ENCODE measurements at regions not wholly inside any gene's neighbourhood (a gene's known extent, or its start where the extent isn't known, plus 50 kb on each side); places are given as distances from the start of the nearest gene placed in this dataset.

GRCh38 chr1:196001188-196001587 lies 607.1 kb downstream of the KCNT2 start:
- no peak for DNase-seq

DNA sequence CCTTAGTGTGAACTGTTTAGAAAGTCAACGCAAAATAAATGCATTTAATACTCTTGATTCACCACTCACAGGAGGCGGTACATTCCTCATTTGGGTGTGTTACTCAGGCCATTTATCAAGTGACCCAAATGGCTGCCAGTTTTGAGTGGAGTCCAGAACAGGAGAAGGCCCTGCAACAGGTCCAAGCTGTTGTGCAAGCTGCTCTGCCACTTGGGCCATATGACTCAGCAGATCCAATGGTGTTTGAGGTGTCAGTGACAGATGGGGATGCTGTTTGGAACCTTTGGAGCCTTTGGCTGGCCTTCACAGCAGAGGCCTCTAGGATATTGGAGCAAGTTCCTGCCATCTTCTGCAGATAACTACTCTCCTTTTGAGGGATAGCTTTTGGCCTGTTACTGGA lies 609.2 kb downstream of the KCNT2 start:
- DNase-seq, result no peak

GRCh38 chr1:195981448-195982139 lies 626.6 kb downstream of the KCNT2 start:
- DNase-seq, result no peak

DNA sequence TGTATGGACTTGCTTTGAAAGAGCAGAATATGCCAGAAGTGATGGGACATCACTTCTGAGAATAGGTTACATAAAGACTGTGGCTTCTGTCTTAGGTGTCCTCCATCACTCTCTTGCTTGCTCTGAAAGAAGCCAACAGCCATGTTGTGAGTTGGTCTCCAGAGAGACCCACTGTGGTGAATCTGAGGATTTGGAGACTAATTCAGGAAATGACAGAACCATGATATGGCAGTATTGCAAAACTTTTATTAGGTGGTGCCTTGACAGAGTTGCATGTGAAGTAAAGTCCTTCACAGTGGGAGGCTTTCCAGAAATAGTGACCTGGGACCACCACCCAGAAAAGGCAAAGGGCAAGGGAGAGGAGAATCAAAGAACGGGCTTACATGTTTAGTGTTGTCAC lies 628.6 kb downstream of the KCNT2 start:
- no peak for DNase-seq

- no peak for DNase-seq
Measured at GRCh38 chr1:195973311-195973904, 634.8 kb downstream of the KCNT2 start.

GRCh38 chr1:195971589-195971988 lies 636.7 kb downstream of the KCNT2 start:
- DNase-seq, result no peak

- DNase-seq, result no peak
Measured at GRCh38 chr1:195970209-195970608, 638.0 kb downstream of the KCNT2 start.

DNA sequence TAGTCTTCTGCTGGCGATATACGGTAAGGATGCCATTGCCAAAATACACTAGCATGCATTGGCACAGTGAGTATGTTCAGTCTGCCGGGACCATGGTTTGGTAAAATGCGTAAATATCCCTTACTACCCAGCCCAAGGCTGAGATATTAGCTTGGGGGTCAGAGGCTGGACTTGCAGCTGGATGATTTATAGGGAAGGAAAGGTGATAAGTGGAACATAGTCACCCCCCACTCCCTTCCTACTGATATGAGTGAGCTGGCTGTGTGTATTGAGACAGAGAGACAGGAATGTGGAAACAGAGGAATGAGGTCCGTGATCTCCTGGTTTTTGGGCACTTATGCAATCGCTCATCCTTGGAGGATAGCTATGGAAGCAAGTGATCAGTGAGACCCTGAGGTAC lies 642.8 kb downstream of the KCNT2 start:
- DNase-seq, result no peak

- DNase-seq, result no peak
Measured at GRCh38 chr1:195965036-195965435, 643.2 kb downstream of the KCNT2 start.

GRCh38 chr1:195964516-195964915 lies 643.7 kb downstream of the KCNT2 start:
- no peak for DNase-seq

GRCh38 chr1:195962051-195962450 lies 646.2 kb downstream of the KCNT2 start:
- no peak for DNase-seq

GRCh38 chr1:195960580-195960979 lies 647.7 kb downstream of the KCNT2 start:
- DNase-seq, result no peak

- no peak for DNase-seq
Measured at GRCh38 chr1:195958131-195958530, 650.1 kb downstream of the KCNT2 start.

- no peak for DNase-seq
Measured at GRCh38 chr1:195956845-195957244, 651.4 kb downstream of the KCNT2 start.

GRCh38 chr1:195954848-195955247 lies 653.4 kb downstream of the KCNT2 start:
- no peak for DNase-seq

- no peak for DNase-seq
Measured at GRCh38 chr1:195951313-195951712, 656.9 kb downstream of the KCNT2 start.

DNA sequence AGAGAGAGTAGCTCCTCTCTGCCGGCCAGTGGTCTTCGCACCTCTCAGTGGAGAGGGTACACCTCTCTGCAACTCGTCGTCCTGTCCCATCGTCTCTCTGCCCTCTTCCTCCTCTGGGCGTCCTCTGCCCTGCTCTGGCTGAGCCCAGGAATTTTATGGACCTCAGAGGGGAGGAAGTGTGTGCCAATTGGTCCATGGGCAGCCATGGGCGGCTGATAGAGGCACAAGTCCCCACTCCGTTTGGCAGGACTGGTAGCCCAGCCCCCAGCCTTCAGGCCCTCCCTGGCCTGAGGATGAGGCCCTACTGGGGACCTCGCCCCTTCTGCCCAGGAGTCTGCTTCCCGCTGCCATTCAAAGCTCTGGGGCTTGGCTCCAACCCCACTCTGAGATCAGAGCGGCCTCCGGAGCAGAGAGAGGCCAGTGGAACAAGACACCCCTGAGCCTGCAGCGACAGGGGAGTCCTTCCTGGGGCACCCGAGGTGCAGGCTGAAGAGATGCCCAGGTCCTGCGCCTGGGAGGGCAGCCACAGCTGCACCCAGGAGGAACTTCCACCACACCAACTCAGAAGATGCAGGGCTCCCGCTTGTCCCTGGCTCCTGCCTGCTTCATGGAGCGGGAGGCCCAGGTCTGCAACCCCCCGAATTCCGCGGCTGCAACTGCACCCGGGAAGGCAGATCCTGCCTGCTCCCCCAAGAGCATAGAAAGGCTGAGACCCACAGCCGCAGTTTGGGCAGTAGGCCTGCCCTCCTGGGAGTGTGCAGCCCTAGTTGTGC lies 659.9 kb downstream of the KCNT2 start:
- no peak for DNase-seq

- no peak for DNase-seq
Measured at GRCh38 chr1:195946500-195946899, 661.7 kb downstream of the KCNT2 start.

DNA sequence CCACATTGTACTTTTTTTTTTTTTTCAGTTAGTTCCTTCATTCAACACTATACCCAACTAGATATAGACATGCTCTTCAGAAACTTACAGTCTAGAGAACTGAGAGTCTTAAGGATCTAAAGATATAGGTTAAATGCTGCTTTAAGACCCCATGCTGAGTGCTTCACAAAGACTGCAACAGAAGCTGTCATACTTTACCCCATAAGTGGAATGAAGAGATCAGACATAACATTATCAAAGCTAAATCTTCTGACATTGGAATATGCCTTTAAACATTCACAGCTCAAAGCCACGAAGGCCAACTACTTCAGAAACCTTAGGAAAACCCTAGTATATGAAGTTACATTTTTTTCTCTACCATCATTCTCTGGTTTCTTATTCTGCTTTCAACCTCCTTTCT lies 666.4 kb downstream of the KCNT2 start:
- DNase-seq, result no peak

- DNase-seq, result no peak
Measured at GRCh38 chr1:195941314-195941713, 666.9 kb downstream of the KCNT2 start.

DNA sequence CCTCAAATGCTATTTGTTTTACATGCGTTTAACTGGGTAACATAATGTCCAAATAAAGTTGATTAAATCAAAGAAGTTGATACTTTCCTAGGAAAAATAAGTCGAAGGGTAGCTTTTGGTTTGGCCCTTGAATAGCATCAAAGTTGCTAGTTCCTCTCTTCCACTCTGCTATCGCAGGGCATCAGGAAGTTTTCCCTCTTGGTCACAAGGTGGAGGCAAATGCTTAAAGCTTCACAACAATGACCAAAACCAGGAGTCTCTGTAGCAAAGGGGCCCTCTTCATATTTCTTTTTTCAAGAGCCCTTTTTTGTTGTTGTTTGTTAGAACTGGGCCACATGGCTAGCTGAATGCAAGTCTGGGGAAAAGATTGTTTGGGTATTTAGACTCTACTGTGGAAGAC lies 668.4 kb downstream of the KCNT2 start:
- no peak for DNase-seq

DNA sequence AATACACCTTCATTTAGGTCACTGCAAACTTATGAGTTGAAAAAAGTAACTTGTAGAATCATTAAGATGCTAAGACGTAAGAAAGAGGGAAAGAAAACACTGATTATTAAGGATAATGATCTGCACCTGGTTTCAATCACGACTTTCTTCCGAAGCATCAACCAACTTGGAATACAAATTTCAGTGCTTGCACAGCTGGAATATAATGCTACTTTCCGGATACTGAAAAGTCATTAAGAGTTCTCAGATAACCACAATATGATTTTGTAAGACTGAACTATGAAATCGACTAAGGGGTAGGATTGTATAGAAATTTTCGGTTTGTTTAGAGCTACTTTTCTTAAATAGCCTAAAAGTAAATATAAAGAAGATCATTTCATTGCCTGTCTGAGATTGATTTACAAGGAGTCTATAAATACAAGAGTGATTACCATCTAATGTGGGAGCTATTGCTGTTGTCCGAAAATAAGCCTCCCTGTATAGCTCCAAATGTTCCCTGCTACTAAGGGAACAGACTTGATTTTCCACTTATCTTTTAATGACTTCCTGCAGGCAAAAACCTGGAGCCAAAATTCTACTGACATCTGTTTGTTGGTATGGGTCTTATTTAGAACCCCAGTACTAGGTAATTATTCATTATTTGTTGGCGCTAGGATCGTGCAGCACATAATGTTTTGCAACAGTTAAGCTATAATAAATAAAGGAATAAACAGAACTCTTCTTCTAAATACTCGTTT lies 673.3 kb downstream of the KCNT2 start:
- DNase-seq, result no peak

DNA sequence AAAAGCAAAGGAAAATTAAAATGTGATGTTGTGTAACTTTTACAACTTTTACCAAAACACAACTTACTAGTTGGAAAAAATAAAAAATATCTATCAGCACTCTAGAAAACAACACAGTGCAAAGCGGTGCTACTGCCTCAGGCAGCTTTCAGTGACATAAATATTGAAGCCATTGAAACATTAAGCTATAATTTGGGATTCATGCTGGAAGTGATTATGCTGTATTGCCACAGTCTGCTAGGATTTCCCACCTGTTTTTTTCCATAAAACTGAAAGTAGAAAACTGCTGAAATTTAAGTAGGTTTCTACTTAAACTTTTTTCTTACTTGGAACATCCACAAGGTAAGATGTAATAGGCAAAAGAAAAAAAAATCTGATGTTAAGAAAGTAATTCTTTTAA lies 674.4 kb downstream of the KCNT2 start:
- no peak for DNase-seq

- DNase-seq, result no peak
Measured at GRCh38 chr1:195915826-195916225, 692.4 kb downstream of the KCNT2 start.
